B cell (primary cell): ENCODE measurements at regions not wholly inside any gene's neighbourhood (a gene's known extent, or its start where the extent isn't known, plus 50 kb on each side); places are given as distances from the start of the nearest gene placed in this dataset.

Source experiments
- CTCF ChIP-seq: fragments of 200-600 bp; IDR thresholded peaks from one replicate; pipeline ENCODE4 v1.8.0; 2022; ENCODE audit warnings: antibody characterized with exemption, mild to moderate bottlenecking
- EZH2 ChIP-seq: IDR thresholded peaks from 2 replicates; pipeline ENCODE4 v1.6.1; 2012; ENCODE audit warnings: borderline replicate concordance, low read depth, mild to moderate bottlenecking, moderate library complexity, low read length; ENCODE audit not compliant: insufficient read depth, poor library complexity, severe bottlenecking

- TF ChIP-seq CTCF (no peak), EZH2 (no peak)
Measured at GRCh38 chr3:5531039-5531438, 343.5 kb downstream of the EDEM1 start.
